GM18507 (cell line): ENCODE measurements at regions not wholly inside any gene's neighbourhood (a gene's known extent, or its start where the extent isn't known, plus 50 kb on each side); places are given as distances from the start of the nearest gene placed in this dataset.
"Not testable (repeated sequence)": the region's sequence is repeated elsewhere in the genome, so short reads cannot be mapped to it uniquely, and the experiment has no call there.

ENCODE experiments used
- DNase-seq: peaks from one replicate; pipeline ENCODE4 v3.0.0; 2011; ENCODE audit warnings: low read depth; ENCODE audit not compliant: insufficient read length; ENCODE audit errors: extremely low spot score
- FAIRE-seq: peaks from 2 replicates; lab custom pipeline; 2011; peaks lifted over from hg19 to GRCh38; lab: Jason Lieb, UNC

DNA sequence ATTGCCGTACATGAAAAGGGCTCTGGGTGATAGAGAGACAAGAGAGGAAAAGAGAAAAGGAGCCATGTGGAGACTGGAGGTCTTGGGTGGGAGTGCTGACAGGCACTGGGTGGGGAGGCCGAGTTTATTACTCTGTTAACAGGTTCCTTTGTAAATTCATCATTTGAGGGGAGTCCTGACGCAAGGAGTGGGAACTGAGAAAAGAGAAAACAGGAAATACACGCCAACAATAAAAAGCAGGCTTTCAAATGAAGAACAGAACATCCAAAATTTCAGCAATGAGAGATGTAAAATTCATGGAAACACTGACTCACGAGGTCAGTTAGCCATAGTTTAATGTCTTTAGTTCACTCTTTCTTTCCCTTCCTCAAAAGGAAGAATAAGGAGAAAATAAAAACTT lies 342.8 kb downstream of the TMEM167A start:
- DNase-seq (no peak), FAIRE-seq (no peak)

DNA sequence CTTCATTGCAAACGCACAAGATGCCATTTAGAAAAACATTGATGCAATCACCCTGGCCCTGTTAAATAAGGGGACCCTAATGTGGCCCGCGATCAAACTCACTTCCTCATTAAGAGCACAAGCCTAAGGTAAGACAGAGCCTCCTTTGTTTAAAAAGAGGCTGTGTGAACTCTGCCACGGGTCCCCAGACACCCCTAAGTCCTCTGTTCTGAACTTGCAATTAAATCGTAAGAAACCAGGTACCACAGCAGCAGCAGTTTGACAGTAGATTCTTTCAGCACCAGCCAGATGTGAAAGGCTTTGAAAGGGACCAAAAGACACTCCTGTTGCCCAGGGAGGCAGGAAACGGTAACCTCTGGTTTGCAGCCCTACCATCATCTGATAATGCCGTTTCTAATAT lies 346.3 kb downstream of the TMEM167A start:
- FAIRE-seq, result no peak
- DNase-seq, result no peak

DNA sequence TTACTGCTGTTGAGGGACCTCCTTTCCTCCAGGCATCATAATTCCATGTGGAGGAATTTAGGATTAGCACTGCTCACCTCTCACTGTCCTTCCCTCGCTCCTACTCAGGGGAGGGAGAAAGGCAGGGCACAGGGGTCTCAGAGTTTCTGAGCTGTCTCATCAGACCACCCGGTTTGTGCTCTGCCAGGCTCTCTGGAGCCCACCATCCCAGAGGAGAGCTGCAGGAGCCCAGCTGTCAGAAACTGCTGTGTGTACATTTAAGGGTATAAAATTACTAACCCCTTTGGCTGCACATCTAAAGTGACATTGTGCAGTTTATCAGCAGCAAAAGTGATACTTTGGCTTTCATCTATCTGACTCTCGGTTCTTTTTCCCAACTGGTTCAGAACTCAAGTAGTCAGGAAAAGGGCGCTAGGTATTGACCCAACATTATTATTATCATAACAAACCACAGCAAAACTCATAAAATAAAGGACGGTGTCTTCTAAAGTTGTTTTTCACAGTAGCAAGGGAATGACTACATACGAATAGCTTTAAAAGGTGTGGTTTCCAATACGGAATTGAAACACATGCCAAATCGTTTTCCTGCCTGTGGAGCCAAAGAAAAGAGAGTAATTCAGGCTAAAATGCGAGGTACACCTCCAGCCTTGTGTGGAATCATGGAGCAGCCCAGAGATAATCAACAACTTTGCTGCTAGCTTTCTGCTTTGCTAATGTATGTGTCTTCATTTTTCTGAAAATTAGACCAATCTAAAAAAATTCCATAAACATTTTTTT lies 348.1 kb downstream of the TMEM167A start:
- FAIRE-seq (no peak), DNase-seq (no peak)

DNA sequence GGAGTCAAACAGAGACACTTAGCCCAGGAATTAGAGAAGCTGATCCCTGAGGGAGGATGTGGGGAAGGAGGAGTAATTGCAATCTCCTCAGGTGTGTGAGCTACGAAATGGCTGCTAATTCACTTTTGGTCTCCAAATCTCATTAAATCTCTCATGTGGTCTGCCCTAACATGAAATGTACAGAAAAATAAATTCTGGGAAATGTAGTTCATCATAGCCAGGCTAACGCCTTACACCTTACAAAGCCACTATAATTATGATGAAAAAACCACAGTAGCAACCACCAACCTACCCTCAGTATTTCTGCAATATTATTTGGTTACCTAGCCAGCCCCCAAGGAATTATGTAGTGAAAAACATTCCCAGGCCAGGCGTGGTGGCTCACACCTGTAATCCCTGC lies 354.0 kb downstream of the TMEM167A start:
- no peak for DNase-seq
- no peak for FAIRE-seq

DNA sequence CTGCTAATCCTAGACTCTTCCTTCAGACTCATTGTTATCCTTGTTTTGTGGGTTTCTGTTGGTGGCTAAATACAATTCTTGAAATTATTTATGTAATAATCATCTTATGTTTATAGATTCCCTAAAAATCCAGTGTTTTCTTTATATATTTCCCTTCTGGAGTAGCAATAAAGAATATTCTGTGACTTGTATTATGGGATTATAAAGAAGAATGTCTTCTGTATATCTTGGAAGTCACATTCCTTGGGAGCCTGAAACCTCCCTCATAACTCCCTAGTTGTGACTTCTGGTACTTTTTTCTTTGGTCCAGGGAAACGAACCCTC lies 356.1 kb downstream of the TMEM167A start:
- FAIRE-seq (no peak), DNase-seq (no peak)

DNA sequence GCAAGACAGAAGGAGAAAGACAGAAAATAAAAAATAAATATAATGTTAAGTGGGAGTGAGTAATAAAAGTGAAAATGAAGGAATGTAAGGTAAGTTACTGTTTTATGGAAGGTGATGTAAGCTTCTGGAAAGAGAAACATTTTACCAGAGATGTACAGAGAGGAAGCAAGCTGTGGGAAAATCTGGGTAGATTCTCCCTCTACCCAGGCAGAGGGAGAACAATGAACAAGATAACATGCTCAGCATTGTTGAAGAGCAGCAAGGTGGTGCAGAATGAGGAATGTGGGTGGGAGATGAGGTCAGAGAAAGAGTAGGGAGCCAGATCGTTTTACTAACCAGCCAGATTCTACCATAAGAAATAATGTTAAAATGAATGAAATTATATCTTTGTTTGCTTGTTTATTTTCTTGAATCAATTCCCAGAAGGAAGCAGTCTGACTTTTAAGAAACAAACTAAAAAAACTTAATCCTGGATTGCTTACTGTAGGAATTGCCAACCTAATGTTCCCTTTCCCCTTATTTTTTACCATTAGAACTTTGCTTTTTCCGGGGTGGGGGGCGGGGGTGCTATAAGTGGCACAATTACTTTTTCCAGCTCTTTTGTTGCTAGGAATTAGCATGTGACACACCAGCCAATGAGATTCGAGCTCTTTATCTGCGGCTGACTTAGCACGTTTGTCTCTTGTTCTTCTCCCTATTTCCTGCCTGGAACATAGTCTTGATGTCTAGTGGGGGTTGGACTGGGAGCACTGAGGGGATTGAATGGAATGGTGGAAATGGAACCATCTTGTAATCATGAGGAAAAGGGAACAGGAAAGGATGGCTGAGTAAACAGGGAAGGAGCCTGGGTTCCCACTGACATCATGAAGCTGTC lies 356.7 kb downstream of the TMEM167A start:
- DNase-seq, result no peak
- no peak for FAIRE-seq

DNA sequence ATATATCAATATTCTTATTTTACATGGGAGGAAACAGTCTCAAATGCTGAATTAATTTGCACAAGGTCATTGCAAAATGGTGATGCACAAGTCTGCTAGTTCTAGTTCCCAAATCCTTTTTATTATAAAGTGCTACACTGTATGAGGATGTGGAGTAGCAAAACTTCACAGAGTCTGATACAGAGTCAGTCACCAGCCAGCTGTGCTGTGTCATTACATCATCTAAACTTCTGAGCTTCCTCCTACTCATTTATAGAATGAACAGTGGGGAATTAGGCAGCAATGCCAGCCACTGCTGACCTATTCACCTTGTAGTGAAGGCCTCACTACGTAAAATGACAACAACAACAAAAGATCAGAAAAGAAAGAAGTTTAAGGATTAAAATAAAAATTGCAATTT lies 357.8 kb downstream of the TMEM167A start:
- DNase-seq, result peak; percentile 0
- FAIRE-seq, result no peak

DNA sequence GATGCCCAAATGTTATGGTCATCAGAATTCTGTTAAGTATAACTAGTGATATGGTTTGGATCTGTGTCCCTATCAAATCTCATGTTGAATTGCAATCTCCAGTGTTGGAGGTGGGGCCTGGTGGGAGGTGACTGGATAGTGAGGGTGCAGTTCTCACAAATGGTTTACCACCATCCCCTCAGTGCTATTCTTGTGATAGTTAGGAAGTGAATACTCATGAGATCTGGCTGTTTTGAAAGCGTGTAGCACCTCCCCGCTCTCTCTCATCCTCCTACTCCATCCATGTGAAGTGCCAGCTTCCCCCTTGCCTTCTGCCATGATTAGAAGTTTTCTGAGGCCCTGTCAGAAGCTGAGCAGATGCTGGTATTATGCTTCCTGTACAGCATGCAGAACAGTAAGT lies 359.5 kb downstream of the TMEM167A start:
- FAIRE-seq, result no peak
- no peak for DNase-seq

DNA sequence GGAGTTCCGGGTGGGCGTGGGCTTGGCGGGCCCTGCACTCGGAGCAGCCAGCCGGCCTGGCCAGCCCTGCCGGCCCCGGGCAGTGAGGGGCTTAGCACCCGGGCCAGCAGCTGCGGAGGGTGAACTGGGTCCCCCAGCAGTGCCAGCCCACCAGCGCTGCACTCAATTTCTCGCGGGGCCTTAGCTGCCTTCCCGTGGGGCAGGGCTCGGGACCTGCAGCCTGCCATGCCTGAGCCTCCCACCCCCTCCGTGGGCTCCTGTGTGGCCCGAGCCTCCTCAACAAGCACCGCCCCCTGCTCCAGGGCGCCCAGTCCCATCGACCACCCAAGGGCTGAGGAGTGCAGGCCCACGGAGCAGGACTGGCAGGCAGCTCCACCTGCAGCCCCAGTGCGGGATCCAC lies 362.5 kb downstream of the TMEM167A start:
- DNase-seq, FAIRE-seq: not testable (repeated sequence)

DNA sequence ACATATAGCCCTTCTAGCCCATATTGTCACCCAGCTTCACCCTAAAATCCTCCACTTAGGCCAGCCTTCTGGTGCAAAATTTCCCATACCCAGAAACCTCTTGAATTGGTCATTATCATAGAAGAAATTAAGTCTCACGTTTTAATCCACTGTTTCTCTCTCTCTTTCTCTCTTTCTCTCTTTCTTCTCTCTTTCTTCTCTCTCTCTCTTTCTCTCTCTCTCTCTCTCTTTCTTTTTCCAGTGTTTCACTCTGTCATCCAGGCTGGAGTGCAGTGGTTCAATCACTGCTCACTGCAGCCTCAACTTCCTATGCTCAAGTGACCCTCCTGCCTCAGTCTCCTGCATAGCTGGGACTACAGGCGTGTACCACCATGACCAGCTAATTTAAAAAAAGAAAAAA lies 363.4 kb downstream of the TMEM167A start:
- FAIRE-seq (no peak), DNase-seq (no peak)

DNA sequence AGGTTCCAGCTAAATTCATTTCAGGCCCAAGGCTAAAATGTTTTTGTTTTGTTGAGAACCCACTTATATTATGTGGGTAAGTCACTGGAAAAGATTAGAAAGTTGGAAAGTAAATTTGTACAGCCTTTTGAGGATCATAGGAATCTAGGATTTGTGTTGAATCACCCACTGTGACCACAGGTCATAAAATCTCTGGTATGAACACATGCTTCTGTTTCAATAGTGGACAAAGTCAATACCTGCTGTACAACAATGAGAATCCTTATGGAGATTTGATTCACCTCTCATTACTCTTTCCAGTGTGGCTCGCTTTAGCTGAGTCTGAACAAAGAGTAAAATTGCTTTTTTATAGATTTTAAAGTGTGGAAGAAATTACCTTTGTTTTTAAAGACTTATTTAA lies 369.5 kb downstream of the TMEM167A start:
- no peak for FAIRE-seq
- no peak for DNase-seq

DNA sequence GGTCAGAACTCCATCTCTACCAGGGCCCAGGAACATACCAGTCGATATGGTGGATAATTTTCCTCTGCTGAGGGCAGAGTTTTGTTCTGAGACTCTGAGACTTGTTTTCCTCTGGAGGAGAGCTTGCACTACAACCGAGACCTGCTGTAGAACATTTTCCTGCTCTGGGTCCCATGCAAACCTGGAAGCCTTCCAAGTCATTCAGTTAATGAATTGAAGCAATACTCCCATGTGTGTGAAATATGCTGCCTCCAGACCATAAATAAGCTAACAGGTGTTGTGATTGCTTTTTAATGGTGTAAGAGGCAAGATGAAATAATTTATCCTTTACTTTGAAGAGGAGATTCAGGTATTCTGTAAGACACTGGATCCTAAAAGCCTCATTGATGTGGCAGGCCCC lies 372.8 kb downstream of the TMEM167A start:
- FAIRE-seq, result no peak
- DNase-seq, result no peak

DNA sequence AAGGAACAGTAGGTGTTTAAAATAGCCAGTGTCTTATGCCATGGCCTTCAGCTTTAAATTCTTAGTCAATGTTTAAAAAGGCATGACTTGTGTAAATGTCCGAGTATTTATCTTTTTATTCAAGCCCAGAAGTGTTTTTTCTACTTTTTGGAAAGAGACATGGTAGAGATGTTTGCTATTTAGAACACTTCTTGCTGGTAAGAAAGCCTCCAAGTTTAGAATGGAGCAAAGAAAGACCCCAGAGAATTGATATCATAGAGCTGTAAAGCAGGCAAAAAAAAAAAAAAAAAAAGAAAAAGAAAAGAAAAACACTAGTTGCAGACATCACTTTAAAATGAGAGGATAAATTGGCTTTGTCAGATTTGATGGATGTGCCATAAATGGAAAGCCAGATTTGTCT lies 375.1 kb downstream of the TMEM167A start:
- FAIRE-seq (no peak), DNase-seq (no peak)

DNA sequence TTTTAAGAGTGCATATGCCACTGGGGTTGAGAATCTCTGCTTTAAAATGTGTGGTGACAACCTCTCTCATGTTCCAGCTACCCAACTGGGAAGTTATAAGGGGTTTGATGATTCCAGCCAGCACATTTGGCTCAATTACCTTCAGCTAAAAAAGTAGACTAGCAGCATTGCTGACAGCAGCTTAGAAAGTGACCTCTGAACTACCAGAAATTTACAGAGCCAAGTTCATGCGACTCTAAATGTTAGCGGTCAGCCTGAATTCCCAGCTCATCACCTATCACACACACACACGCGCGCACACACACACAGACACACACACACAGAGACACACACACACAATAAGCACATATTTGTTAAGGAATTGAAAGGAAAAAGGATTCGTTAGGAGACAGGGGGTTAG lies 377.5 kb downstream of the TMEM167A start:
- FAIRE-seq (no peak), DNase-seq (no peak)

DNA sequence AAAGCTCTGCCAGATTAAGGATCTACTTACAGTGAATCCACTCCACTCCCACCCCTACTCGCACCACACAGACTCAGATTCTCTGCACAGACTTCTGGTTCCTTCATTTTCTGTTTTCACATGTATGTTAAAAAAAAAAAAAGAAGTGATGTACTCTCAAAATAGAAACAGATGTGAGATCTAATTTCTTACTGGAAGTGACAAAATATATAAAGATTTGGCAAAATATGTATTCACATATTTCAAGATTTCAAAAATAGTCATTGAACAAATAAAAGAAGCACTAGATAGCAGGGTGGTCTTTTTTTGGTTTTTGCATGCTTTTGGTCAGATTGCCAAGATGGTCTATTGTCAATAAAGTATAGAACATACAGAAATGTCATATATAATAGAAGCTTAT lies 379.2 kb downstream of the TMEM167A start:
- FAIRE-seq (no peak), DNase-seq (no peak)

DNA sequence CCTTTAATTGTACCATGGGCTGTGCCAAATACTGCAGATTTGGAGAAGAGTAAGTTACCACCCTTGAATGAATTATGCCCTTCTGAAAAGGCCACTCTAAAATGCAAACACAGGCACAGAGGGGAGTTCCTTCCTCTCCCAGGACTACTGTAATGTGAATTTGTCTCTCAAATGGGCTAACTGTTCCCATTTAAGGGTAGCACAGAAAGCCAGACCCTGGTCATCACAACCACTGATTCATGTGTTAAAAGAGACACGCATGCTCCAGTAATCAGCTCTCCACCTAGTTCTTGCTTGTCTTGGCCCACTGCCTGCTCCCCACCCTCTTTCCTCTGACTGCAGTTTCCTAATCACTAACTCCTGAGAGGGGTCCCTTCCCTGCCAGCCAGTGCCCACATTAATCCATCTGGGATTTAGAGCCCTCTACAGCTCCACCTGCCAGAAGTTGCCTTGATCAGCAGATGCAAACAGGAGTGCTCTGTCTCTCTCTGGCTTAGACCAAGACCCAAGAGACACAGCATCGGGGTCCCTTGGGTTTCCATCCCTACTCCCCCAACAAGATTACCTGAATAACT lies 382.4 kb downstream of the TMEM167A start:
- FAIRE-seq (no peak), DNase-seq (no peak)

DNA sequence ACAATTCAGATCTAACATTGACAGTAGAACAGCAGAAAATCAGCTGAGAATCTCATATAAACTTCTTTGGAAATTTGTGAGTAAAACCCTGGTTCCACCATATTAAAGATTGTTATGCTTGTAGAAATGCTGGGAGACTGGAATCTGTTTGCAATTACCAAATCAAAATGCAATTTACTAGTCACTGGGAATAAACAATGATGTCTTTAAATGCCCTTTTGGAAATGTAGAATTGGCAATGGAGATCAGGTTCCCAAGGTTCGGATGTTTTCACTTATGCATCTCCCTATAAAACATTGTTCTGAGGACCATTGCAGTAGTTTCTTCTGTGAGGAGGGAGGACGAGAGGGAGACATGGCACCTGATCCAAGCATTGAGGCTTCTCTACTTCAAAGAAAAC lies 384.4 kb downstream of the TMEM167A start:
- DNase-seq, result no peak
- FAIRE-seq, result no peak

DNA sequence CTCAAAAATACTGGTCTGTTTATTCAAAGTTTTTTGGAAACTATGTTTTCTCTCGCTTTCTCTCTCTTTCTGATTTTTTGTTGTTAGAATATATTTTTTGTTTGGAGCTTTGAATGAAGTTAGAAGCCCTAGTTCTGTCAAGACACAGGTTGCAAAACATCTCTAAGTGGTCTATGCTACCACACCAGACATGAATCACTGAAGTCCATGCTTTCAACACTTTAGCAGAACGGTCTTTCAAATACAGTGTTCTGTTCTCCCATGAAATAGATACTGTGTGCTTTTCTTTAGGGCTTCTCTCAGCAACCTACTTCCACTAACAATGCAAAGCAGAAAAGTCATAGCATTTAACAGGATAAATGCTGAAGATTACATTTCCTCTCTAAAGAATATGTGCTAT lies 392.5 kb downstream of the TMEM167A start:
- no peak for FAIRE-seq
- no peak for DNase-seq

DNA sequence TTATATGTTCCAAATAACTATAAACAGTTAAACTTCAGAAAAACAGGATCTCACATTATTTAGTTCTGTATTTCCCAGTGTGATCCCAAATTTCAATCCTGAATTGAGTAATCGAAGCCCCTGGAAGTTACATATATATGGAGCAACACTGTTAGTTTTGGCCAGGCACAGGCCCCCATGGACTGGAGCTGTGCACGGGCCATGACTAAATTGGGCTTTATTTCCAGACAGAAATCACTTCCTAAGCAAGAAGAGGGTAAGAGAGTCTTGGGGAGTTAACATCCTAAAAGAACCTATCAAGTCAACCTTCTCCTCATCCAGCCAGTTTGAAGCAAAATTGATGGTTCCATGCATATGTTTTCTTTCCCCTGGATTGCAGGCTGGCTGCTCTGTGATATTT lies 393.0 kb downstream of the TMEM167A start:
- DNase-seq, result no peak
- no peak for FAIRE-seq

DNA sequence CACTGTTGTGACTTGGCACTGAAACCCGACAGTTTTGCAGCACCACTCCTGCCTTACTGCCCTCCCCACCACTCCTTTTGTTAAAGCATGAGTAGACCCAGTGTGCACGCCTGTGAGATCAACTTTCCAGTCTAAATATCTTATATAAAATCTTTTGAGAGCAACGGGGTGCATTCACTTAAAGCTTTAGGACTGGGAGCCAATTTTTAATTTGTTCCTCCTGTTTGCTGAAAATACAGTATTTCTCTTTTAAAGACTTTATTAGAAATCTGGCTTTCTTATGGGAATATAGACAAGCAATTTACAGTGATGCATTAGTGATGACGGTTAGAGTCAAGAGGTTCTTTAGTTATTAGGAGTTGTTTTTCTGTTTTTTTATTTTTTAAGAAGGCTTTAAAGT lies 397.5 kb downstream of the TMEM167A start:
- DNase-seq (no peak), FAIRE-seq (no peak)

DNA sequence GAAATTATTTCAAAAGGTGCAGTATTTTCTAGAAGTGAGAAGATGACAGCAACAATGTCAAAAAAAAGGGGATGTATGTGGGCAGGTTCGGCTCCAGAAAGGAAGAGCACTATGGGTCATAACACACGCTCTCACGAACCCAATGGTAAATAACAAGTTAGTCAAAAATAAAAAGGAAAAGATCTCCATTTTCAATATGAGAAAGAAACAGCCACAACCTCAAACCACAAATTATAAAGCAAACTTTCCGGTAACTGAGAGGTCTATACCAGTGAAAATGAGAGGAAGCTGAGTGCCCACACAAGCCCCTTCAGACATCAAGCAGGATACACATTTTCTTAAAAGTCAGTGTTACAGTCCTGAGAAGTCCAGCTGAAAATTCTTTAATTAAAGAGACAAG lies 398.5 kb upstream of the RPS23 start:
- peak; percentile 77 for FAIRE-seq
- no peak for DNase-seq
